ENCODE measurements at regions not wholly inside any gene's neighbourhood (a gene's known extent, or its start where the extent isn't known, plus 50 kb on each side); places are given as distances from the start of the nearest gene placed in this dataset.

DNA sequence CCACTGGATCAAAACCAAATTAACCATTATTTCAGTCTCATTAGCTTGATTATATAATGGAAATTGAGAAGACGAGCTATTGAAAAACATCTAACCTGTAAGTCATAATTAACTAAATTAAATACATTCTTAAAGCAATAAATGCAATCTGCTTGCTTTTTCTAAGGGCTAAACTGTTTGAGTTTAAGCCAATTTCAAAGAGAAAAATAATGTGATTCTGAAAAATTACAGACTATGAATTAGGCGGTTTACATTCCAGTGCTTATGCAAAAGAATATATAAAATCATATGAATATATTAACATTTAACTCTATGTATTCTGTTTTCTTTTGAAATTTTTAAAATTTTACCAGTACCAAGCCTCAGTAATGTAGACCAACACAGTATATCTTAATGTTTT, 1349.4 kb downstream of the FSCB start:
- TF ChIP-seq CTCF (IDR thresholded peaks at IDR 0.05): no peak
- TF ChIP-seq POLR2A (IDR thresholded peaks at IDR 0.05): no peak
